ENCODE measurements at regions not wholly inside any gene's neighbourhood (a gene's known extent, or its start where the extent isn't known, plus 50 kb on each side); places are given as distances from the start of the nearest gene placed in this dataset.

GRCh38 chr18:56060967-56061541 lies 473.1 kb upstream of the TCF4 start:
- DNase-seq, result no peak

GRCh38 chr18:56052202-56052601 lies 464.2 kb upstream of the TCF4 start:
- DNase-seq, result no peak

- DNase-seq, result no peak
These were observed 456.2 kb upstream of the TCF4 start for GRCh38 chr18:56044239-56044638.

GRCh38 chr18:56043641-56044061 lies 455.7 kb upstream of the TCF4 start:
- no peak for DNase-seq

GRCh38 chr18:56042915-56043536 lies 455.0 kb upstream of the TCF4 start:
- DNase-seq, result no peak

- DNase-seq, result no peak
These were observed 450.4 kb upstream of the TCF4 start for GRCh38 chr18:56038171-56039030.

GRCh38 chr18:56036741-56037140 lies 448.7 kb upstream of the TCF4 start:
- no peak for DNase-seq

GRCh38 chr18:56035546-56035945 lies 447.6 kb upstream of the TCF4 start:
- no peak for DNase-seq

- no peak for DNase-seq
These were observed 447.0 kb upstream of the TCF4 start for GRCh38 chr18:56034949-56035348.

GRCh38 chr18:56030060-56030459 lies 442.1 kb upstream of the TCF4 start:
- no peak for DNase-seq

GRCh38 chr18:56028514-56028913 lies 440.5 kb upstream of the TCF4 start:
- no peak for DNase-seq

- no peak for DNase-seq
These were observed 438.5 kb upstream of the TCF4 start for GRCh38 chr18:56026509-56026908.

GRCh38 chr18:56021809-56022195 lies 433.8 kb upstream of the TCF4 start:
- DNase-seq, result no peak

- DNase-seq, result no peak
These were observed 433.3 kb upstream of the TCF4 start for GRCh38 chr18:56021136-56021808.

GRCh38 chr18:56019908-56020307 lies 431.9 kb upstream of the TCF4 start:
- no peak for DNase-seq

GRCh38 chr18:56019156-56019555 lies 431.2 kb upstream of the TCF4 start:
- no peak for DNase-seq

- DNase-seq, result no peak
These were observed 421.4 kb upstream of the TCF4 start for GRCh38 chr18:56009411-56009810.

- DNase-seq, result no peak
These were observed 415.7 kb upstream of the TCF4 start for GRCh38 chr18:56003720-56004088.

- no peak for DNase-seq
These were observed 415.2 kb upstream of the TCF4 start for GRCh38 chr18:56003009-56003719.

GRCh38 chr18:56001576-56001975 lies 413.6 kb upstream of the TCF4 start:
- no peak for DNase-seq

- DNase-seq, result no peak
These were observed 412.0 kb upstream of the TCF4 start for GRCh38 chr18:56000041-56000440.

- DNase-seq, result no peak
These were observed 411.6 kb upstream of the TCF4 start for GRCh38 chr18:55999641-56000040.

- DNase-seq, result no peak
These were observed 410.9 kb upstream of the TCF4 start for GRCh38 chr18:55998801-55999385.

Measured in CD4-positive, alpha-beta T cell treated with Interferon gamma for 1 hour (primary cell).